ENCODE measurements at regions not wholly inside any gene's neighbourhood (a gene's known extent, or its start where the extent isn't known, plus 50 kb on each side); places are given as distances from the start of the nearest gene placed in this dataset.

- Histone ChIP-seq H4K8ac (ENCODE audit: low read depth, low read length) (no peak overlapping the region), H3K4me1 (ENCODE audit: control insufficient read depth, low read depth, low read length) (no peaks in the 10 kb centered on the region)
- no CpG with 5 or more reads among the region's 2 CpGs for WGBS (ENCODE audit: extremely low coverage, insufficient coverage, low lambda C conversion rate)
Observed at GRCh38 chr2:12284487-12284886, 432.2 kb upstream of the TRIB2 start.

DNA sequence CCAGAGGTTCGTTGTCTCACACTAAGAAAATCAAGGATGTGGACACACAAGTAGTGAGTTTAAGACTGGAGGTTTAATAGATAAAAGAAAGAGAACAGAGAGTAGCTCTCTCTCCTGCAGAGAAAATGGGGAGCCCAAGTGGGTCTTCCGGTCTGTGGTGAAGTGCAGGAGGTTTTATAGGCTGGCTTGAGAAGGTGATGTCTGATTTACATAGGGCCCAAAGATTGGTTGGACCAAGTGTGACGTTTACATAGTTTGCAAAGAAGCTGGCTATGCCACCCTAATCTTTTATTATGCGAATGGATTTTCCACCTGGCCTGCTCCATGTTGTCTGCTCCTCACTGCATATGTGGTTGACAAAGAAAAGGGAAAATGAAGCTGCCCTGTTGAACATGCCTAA, 430.4 kb upstream of the TRIB2 start:
- no peaks in the 10 kb centered on the region for H3K79me1 ChIP-seq (ENCODE audit: low read length)
- H3K56ac ChIP-seq (ENCODE audit: low read length), result no peak overlapping the region

More at GRCh38 chr2:12284487-12284886, 432.2 kb upstream of the TRIB2 start:
- no peak overlapping the region for H3K4me2 ChIP-seq (ENCODE audit: low read length)
- H4K5ac ChIP-seq (ENCODE audit: low read length), result no peak overlapping the region
- H3K36me3 ChIP-seq (ENCODE audit: control insufficient read depth, insufficient read depth, low read length), result no peaks in the 10 kb centered on the region
- H2BK15ac ChIP-seq (replicated peaks; ENCODE audit: low read depth), result no peak overlapping the region
- H3K23ac ChIP-seq (ENCODE audit: low read length), result no peak overlapping the region
- no peak overlapping the region for H3K18ac ChIP-seq (ENCODE audit: low read length)
- no peak overlapping the region for H3K56ac ChIP-seq (ENCODE audit: low read length)
- H3K79me1 ChIP-seq (ENCODE audit: low read length), result no peaks in the 10 kb centered on the region
- no peak overlapping the region for H3K9ac ChIP-seq (ENCODE audit: low read length)
- DNase-seq, result no peak
- H3K4ac ChIP-seq (ENCODE audit: low read depth, low read length), result no peak overlapping the region
- no peak overlapping the region for H2AK5ac ChIP-seq (ENCODE audit: low read length)
- H3K27ac ChIP-seq (ENCODE audit: low read depth, low read length), result no peak overlapping the region
- no peaks in the 10 kb centered on the region for H3K79me2 ChIP-seq (ENCODE audit: control insufficient read depth, insufficient read depth, low read length)
- H3K4me3 ChIP-seq (ENCODE audit: low read length), result no peak overlapping the region
- no peaks in the 10 kb centered on the region for H3K27me3 ChIP-seq (ENCODE audit: insufficient read depth, low read length, poor library complexity)
- no peak overlapping the region for H2BK120ac ChIP-seq (ENCODE audit: low read depth, low read length)
- H2BK5ac ChIP-seq (ENCODE audit: low read length), result no peak overlapping the region

GRCh38 chr2:12287220-12287751, 429.4 kb upstream of the TRIB2 start:
- no peak overlapping the region for H3K23ac ChIP-seq (ENCODE audit: low read length)
- H3K4me3 ChIP-seq (ENCODE audit: low read length), result no peak overlapping the region
- H4K5ac ChIP-seq (ENCODE audit: low read length), result no peak overlapping the region
- no peaks in the 10 kb centered on the region for H3K79me2 ChIP-seq (ENCODE audit: control insufficient read depth, insufficient read depth, low read length)
- H3K27me3 ChIP-seq (ENCODE audit: insufficient read depth, low read length, poor library complexity), result no peaks in the 10 kb centered on the region
- H3K4me1 ChIP-seq (ENCODE audit: control insufficient read depth, low read depth, low read length), result no peaks in the 10 kb centered on the region
- no peak overlapping the region for H2BK120ac ChIP-seq (ENCODE audit: low read depth, low read length)
- H3K4me2 ChIP-seq (ENCODE audit: low read length), result no peak overlapping the region
- H3K56ac ChIP-seq (ENCODE audit: low read length), result no peak overlapping the region
- no peaks in the 10 kb centered on the region for H3K36me3 ChIP-seq (ENCODE audit: control insufficient read depth, insufficient read depth, low read length)
- H4K8ac ChIP-seq (ENCODE audit: low read depth, low read length), result no peak overlapping the region
- H3K18ac ChIP-seq (ENCODE audit: low read length), result no peak overlapping the region
- no peak overlapping the region for H2BK15ac ChIP-seq (replicated peaks; ENCODE audit: low read depth)
- H2BK5ac ChIP-seq (ENCODE audit: low read length), result no peak overlapping the region
- no CpG with 5 or more reads among the region's 5 CpGs for WGBS (ENCODE audit: extremely low coverage, insufficient coverage, low lambda C conversion rate)
- no peak overlapping the region for H3K9ac ChIP-seq (ENCODE audit: low read length)
- no peaks in the 10 kb centered on the region for H3K79me1 ChIP-seq (ENCODE audit: low read length)
- H2AK5ac ChIP-seq (ENCODE audit: low read length), result no peak overlapping the region
- H3K27ac ChIP-seq (ENCODE audit: low read depth, low read length), result no peak overlapping the region
- DNase-seq, result no peak
- no peak overlapping the region for H3K4ac ChIP-seq (ENCODE audit: low read depth, low read length)

More for the DNA sequence above, 430.4 kb upstream of the TRIB2 start:
- no peaks in the 10 kb centered on the region for H3K36me3 ChIP-seq (ENCODE audit: control insufficient read depth, insufficient read depth, low read length)
- H3K4me2 ChIP-seq (ENCODE audit: low read length), result no peak overlapping the region
- no peak overlapping the region for H4K8ac ChIP-seq (ENCODE audit: low read depth, low read length)
- DNase-seq, result no peak
- no peak overlapping the region for H2BK120ac ChIP-seq (ENCODE audit: low read depth, low read length)
- no peak overlapping the region for H3K18ac ChIP-seq (ENCODE audit: low read length)
- H4K5ac ChIP-seq (ENCODE audit: low read length), result no peak overlapping the region
- H3K4me1 ChIP-seq (ENCODE audit: control insufficient read depth, low read depth, low read length), result no peaks in the 10 kb centered on the region
- H3K4ac ChIP-seq (ENCODE audit: low read depth, low read length), result no peak overlapping the region
- H3K27ac ChIP-seq (ENCODE audit: low read depth, low read length), result no peak overlapping the region
- no peaks in the 10 kb centered on the region for H3K79me2 ChIP-seq (ENCODE audit: control insufficient read depth, insufficient read depth, low read length)
- no peak overlapping the region for H2BK15ac ChIP-seq (replicated peaks; ENCODE audit: low read depth)
- no CpG with 5 or more reads among the region's 4 CpGs for WGBS (ENCODE audit: extremely low coverage, insufficient coverage, low lambda C conversion rate)
- H3K23ac ChIP-seq (ENCODE audit: low read length), result no peak overlapping the region
- H2AK5ac ChIP-seq (ENCODE audit: low read length), result no peak overlapping the region
- no peak overlapping the region for H3K9ac ChIP-seq (ENCODE audit: low read length)
- no peak overlapping the region for H3K4me3 ChIP-seq (ENCODE audit: low read length)
- no peak overlapping the region for H2BK5ac ChIP-seq (ENCODE audit: low read length)
- H3K27me3 ChIP-seq (ENCODE audit: insufficient read depth, low read length, poor library complexity), result no peaks in the 10 kb centered on the region

- Histone ChIP-seq H3K36me3 (ENCODE audit: control insufficient read depth, insufficient read depth, low read length) (no peaks in the 10 kb centered on the region), H2BK15ac (replicated peaks; ENCODE audit: low read depth) (no peak overlapping the region), H3K4me1 (ENCODE audit: control insufficient read depth, low read depth, low read length) (no peaks in the 10 kb centered on the region), H3K23ac (ENCODE audit: low read length) (no peak overlapping the region), H3K27ac (ENCODE audit: low read depth, low read length) (no peak overlapping the region), H3K79me1 (ENCODE audit: low read length) (no peaks in the 10 kb centered on the region), H3K79me2 (ENCODE audit: control insufficient read depth, insufficient read depth, low read length) (no peaks in the 10 kb centered on the region), H3K18ac (ENCODE audit: low read length) (no peak overlapping the region), H4K5ac (ENCODE audit: low read length) (no peak overlapping the region), H3K27me3 (ENCODE audit: insufficient read depth, low read length, poor library complexity) (no peaks in the 10 kb centered on the region), H3K9ac (ENCODE audit: low read length) (no peak overlapping the region), H3K4me2 (ENCODE audit: low read length) (no peak overlapping the region), H3K4me3 (ENCODE audit: low read length) (no peak overlapping the region), H2BK120ac (ENCODE audit: low read depth, low read length) (no peak overlapping the region), H2AK5ac (ENCODE audit: low read length) (no peak overlapping the region), H3K4ac (ENCODE audit: low read depth, low read length) (no peak overlapping the region), H3K56ac (ENCODE audit: low read length) (no peak overlapping the region), H2BK5ac (ENCODE audit: low read length) (no peak overlapping the region), H4K8ac (ENCODE audit: low read depth, low read length) (no peak overlapping the region)
- DNase-seq, result peak; percentile 52
- WGBS (ENCODE audit: extremely low coverage, insufficient coverage, low lambda C conversion rate), result no CpG with 5 or more reads among the region's 2 CpGs
Observed at GRCh38 chr2:12288048-12288447, 428.7 kb upstream of the TRIB2 start.

- Histone ChIP-seq H3K18ac (ENCODE audit: low read length) (no peak overlapping the region), H2AK5ac (ENCODE audit: low read length) (no peak overlapping the region), H3K79me1 (ENCODE audit: low read length) (no peaks in the 10 kb centered on the region), H2BK120ac (ENCODE audit: low read depth, low read length) (no peak overlapping the region), H3K9ac (ENCODE audit: low read length) (no peak overlapping the region), H4K8ac (ENCODE audit: low read depth, low read length) (no peak overlapping the region), H3K56ac (ENCODE audit: low read length) (no peak overlapping the region), H2BK5ac (ENCODE audit: low read length) (no peak overlapping the region), H3K27ac (ENCODE audit: low read depth, low read length) (no peak overlapping the region), H3K4ac (ENCODE audit: low read depth, low read length) (no peak overlapping the region), H2BK15ac (replicated peaks; ENCODE audit: low read depth) (no peak overlapping the region), H3K23ac (ENCODE audit: low read length) (no peak overlapping the region), H3K79me2 (ENCODE audit: control insufficient read depth, insufficient read depth, low read length) (no peaks in the 10 kb centered on the region), H4K5ac (ENCODE audit: low read length) (no peak overlapping the region), H3K27me3 (ENCODE audit: insufficient read depth, low read length, poor library complexity) (no peaks in the 10 kb centered on the region), H3K4me1 (ENCODE audit: control insufficient read depth, low read depth, low read length) (no peaks in the 10 kb centered on the region), H3K4me3 (ENCODE audit: low read length) (no peak overlapping the region), H3K36me3 (ENCODE audit: control insufficient read depth, insufficient read depth, low read length) (no peaks in the 10 kb centered on the region), H3K4me2 (ENCODE audit: low read length) (no peak overlapping the region)
- WGBS (ENCODE audit: extremely low coverage, insufficient coverage, low lambda C conversion rate), result no CpG with 5 or more reads among the region's 3 CpGs
- no peak for DNase-seq
Observed at GRCh38 chr2:12289120-12289802, 427.5 kb upstream of the TRIB2 start.

GRCh38 chr2:12291303-12291702, 425.4 kb upstream of the TRIB2 start:
- H3K18ac ChIP-seq (ENCODE audit: low read length), result no peak overlapping the region
- H3K23ac ChIP-seq (ENCODE audit: low read length), result no peak overlapping the region
- H2AK5ac ChIP-seq (ENCODE audit: low read length), result no peak overlapping the region
- no peak overlapping the region for H2BK120ac ChIP-seq (ENCODE audit: low read depth, low read length)
- no peak overlapping the region for H3K4ac ChIP-seq (ENCODE audit: low read depth, low read length)
- H3K27ac ChIP-seq (ENCODE audit: low read depth, low read length), result no peak overlapping the region
- H3K4me3 ChIP-seq (ENCODE audit: low read length), result no peak overlapping the region
- no CpG with 5 or more reads among the region's 1 CpG for WGBS (ENCODE audit: extremely low coverage, insufficient coverage, low lambda C conversion rate)
- no peak overlapping the region for H4K5ac ChIP-seq (ENCODE audit: low read length)
- no peak overlapping the region for H3K9ac ChIP-seq (ENCODE audit: low read length)
- H2BK5ac ChIP-seq (ENCODE audit: low read length), result no peak overlapping the region
- H3K56ac ChIP-seq (ENCODE audit: low read length), result no peak overlapping the region
- H4K8ac ChIP-seq (ENCODE audit: low read depth, low read length), result no peak overlapping the region
- H3K4me1 ChIP-seq (ENCODE audit: control insufficient read depth, low read depth, low read length), result no peaks in the 10 kb centered on the region
- no peaks in the 10 kb centered on the region for H3K79me1 ChIP-seq (ENCODE audit: low read length)
- no peak for DNase-seq
- no peaks in the 10 kb centered on the region for H3K36me3 ChIP-seq (ENCODE audit: control insufficient read depth, insufficient read depth, low read length)
- no peaks in the 10 kb centered on the region for H3K27me3 ChIP-seq (ENCODE audit: insufficient read depth, low read length, poor library complexity)
- H3K79me2 ChIP-seq (ENCODE audit: control insufficient read depth, insufficient read depth, low read length), result no peaks in the 10 kb centered on the region
- H2BK15ac ChIP-seq (replicated peaks; ENCODE audit: low read depth), result no peak overlapping the region
- H3K4me2 ChIP-seq (ENCODE audit: low read length), result no peak overlapping the region

Measured in mesendoderm (in vitro differentiated cells).